CD8-positive, alpha-beta memory T cell (primary cell): ENCODE measurements at regions not wholly inside any gene's neighbourhood (a gene's known extent, or its start where the extent isn't known, plus 50 kb on each side); places are given as distances from the start of the nearest gene placed in this dataset.

Experiments used
- CTCF ChIA-PET: fragments of 350-600 bp; sonication (Branson Sonifier 250); formaldehyde crosslinking; loops from one replicate; lab custom pipeline; 2021; ENCODE audit warnings: antibody characterized with exemption; lab: Charles Lee
- POLR2A ChIA-PET: fragments of 350-600 bp; sonication (Branson Sonifier 250); formaldehyde crosslinking; loops from one replicate; lab custom pipeline; 2021; ENCODE audit warnings: antibody characterized with exemption; lab: Charles Lee
- DNase-seq, 5 donors: peaks; one replicate each; pipeline versions ENCODE4 v3.0.0 to v3.0.0-alpha.2; 2020 to 2022; ENCODE audit warnings: mixed read lengths in 1 of 5
- H3K27ac ChIP-seq: one replicate; pipeline ENCODE4 v1.7.0; 2013; ENCODE audit warnings: low read depth, mild to moderate bottlenecking, low read length, moderate library complexity
- H3K27me3 ChIP-seq: 2 replicates; pipeline ENCODE4 v1.7.0; 2013; ENCODE audit warnings: low read length, mild to moderate bottlenecking; ENCODE audit not compliant: insufficient read depth, poor library complexity, severe bottlenecking
- H3K36me3 ChIP-seq: 2 replicates; pipeline ENCODE4 v1.7.0; 2013; ENCODE audit warnings: mild to moderate bottlenecking, low read length, moderate library complexity; ENCODE audit not compliant: insufficient read depth
- H3K4me1 ChIP-seq: 2 replicates; pipeline ENCODE4 v1.7.0; 2013; ENCODE audit warnings: mild to moderate bottlenecking, low read length, moderate library complexity; ENCODE audit not compliant: insufficient read depth
- H3K4me3 ChIP-seq: 2 replicates; pipeline ENCODE4 v1.7.0; 2013; ENCODE audit warnings: mild to moderate bottlenecking, low read length
- H3K9me3 ChIP-seq: 2 replicates; pipeline ENCODE4 v1.7.0; 2013; ENCODE audit warnings: mild to moderate bottlenecking, low read length
- H3K27ac Mint-ChIP-seq, 8 donors: one replicate each; pipeline ENCODE4 v1.8.0; 2020 to 2021; ENCODE audit warnings: mixed read lengths in 8 of 8, mild to moderate bottlenecking in 6 of 8, inconsistent platforms in 3 of 8, moderate library complexity in 3 of 8
- H3K27me3 Mint-ChIP-seq, 2 donors: one replicate each; pipeline ENCODE4 v1.8.0; 2020 to 2021; ENCODE audit warnings: mixed read lengths in 2 of 2, mild to moderate bottlenecking in 1 of 2, moderate library complexity in 1 of 2
- H3K36me3 Mint-ChIP-seq, 3 donors: one replicate each; pipeline ENCODE4 v1.8.0; 2020 to 2021; ENCODE audit warnings: mixed read lengths in 3 of 3, inconsistent platforms in 1 of 3, mild to moderate bottlenecking in 1 of 3
- H3K4me1 Mint-ChIP-seq, 3 donors: one replicate each; pipeline ENCODE4 v1.8.0; 2020 to 2021; ENCODE audit warnings: mixed read lengths in 3 of 3, inconsistent platforms in 1 of 3, mild to moderate bottlenecking in 1 of 3
- H3K4me3 Mint-ChIP-seq, 7 donors: one replicate each; pipeline ENCODE4 v1.8.0; 2020 to 2021; ENCODE audit warnings: mixed read lengths in 7 of 7, mild to moderate bottlenecking in 6 of 7, moderate library complexity in 4 of 7, inconsistent platforms in 2 of 7
- H3K9me3 Mint-ChIP-seq, 5 donors: one replicate each; pipeline ENCODE4 v1.8.0; 2020 to 2022; ENCODE audit warnings: mixed read lengths in 5 of 5, mild to moderate bottlenecking in 3 of 5, moderate library complexity in 2 of 5, inconsistent platforms in 1 of 5

- POLR2A ChIA-PET, result no interaction called here
- no peaks in the 10 kb centered on the region for H3K27me3 ChIP-seq
- no peaks in the 10 kb centered on the region for H3K9me3 ChIP-seq
- Mint-ChIP-seq H3K4me3 (no peak overlapping the region), H3K27me3 (peaks cover 0 to 2% of the 10 kb centered on the region in 2 donors), H3K27ac (no peak overlapping the region), H3K4me1 (no peaks in the 10 kb centered on the region), H3K36me3 (no peaks in the 10 kb centered on the region), H3K9me3 (peaks cover 0 to 3% (median 0%) of the 10 kb centered on the region in 5 donors)
- H3K27ac ChIP-seq, result no peak overlapping the region
- no peaks in the 10 kb centered on the region for H3K4me1 ChIP-seq
- CTCF ChIA-PET, result no interaction called here
- H3K4me3 ChIP-seq, result no peak overlapping the region
- DNase-seq, result no peak
- H3K36me3 ChIP-seq, result no peaks in the 10 kb centered on the region
Observed at GRCh38 chr9:27851858-27852257, 278.6 kb upstream of the C9orf72 start.

- no peak for DNase-seq
- peaks cover 0 to 3% (median 0%) of the 10 kb centered on the region in 5 donors for H3K9me3 Mint-ChIP-seq
- peaks cover 0 to 2% of the 10 kb centered on the region in 2 donors for H3K27me3 Mint-ChIP-seq
- CTCF ChIA-PET, result no interaction called here
- H3K4me1 ChIP-seq, result no peaks in the 10 kb centered on the region
- no peak overlapping the region for H3K27ac ChIP-seq
- no peaks in the 10 kb centered on the region for H3K9me3 ChIP-seq
- H3K4me1 Mint-ChIP-seq, result no peaks in the 10 kb centered on the region
- H3K36me3 Mint-ChIP-seq, result no peaks in the 10 kb centered on the region
- POLR2A ChIA-PET, result no interaction called here
- no peak overlapping the region for H3K27ac Mint-ChIP-seq
- no peaks in the 10 kb centered on the region for H3K27me3 ChIP-seq
- no peak overlapping the region for H3K4me3 ChIP-seq
- no peak overlapping the region for H3K4me3 Mint-ChIP-seq
- no peaks in the 10 kb centered on the region for H3K36me3 ChIP-seq
Observed at GRCh38 chr9:27853529-27853928, 280.2 kb upstream of the C9orf72 start.

- Mint-ChIP-seq H3K27me3 (no peaks in the 10 kb centered on the region), H3K36me3 (no peaks in the 10 kb centered on the region), H3K9me3 (peaks cover 0 to 4% (median 0%) of the 10 kb centered on the region in 5 donors), H3K4me1 (no peaks in the 10 kb centered on the region), H3K27ac (no peak overlapping the region), H3K4me3 (no peak overlapping the region)
- H3K9me3 ChIP-seq, result no peaks in the 10 kb centered on the region
- no peaks in the 10 kb centered on the region for H3K36me3 ChIP-seq
- ChIA-PET CTCF (no interaction called here), POLR2A (no interaction called here)
- no peaks in the 10 kb centered on the region for H3K4me1 ChIP-seq
- no peak overlapping the region for H3K4me3 ChIP-seq
- H3K27me3 ChIP-seq, result no peaks in the 10 kb centered on the region
- H3K27ac ChIP-seq, result no peak overlapping the region
- DNase-seq, result no peak
Observed at GRCh38 chr9:27856054-27856453, 282.8 kb upstream of the C9orf72 start.

- Mint-ChIP-seq H3K27ac (no peak overlapping the region), H3K4me1 (no peaks in the 10 kb centered on the region), H3K27me3 (no peaks in the 10 kb centered on the region), H3K36me3 (no peaks in the 10 kb centered on the region), H3K4me3 (no peak overlapping the region), H3K9me3 (peaks cover 0 to 4% (median 0%) of the 10 kb centered on the region in 5 donors)
- DNase-seq, result no peak
- H3K36me3 ChIP-seq, result no peaks in the 10 kb centered on the region
- no peak overlapping the region for H3K27ac ChIP-seq
- H3K27me3 ChIP-seq, result no peaks in the 10 kb centered on the region
- no peaks in the 10 kb centered on the region for H3K9me3 ChIP-seq
- ChIA-PET POLR2A (no interaction called here), CTCF (no interaction called here)
- no peak overlapping the region for H3K4me3 ChIP-seq
- H3K4me1 ChIP-seq, result no peaks in the 10 kb centered on the region
Observed at GRCh38 chr9:27856748-27857147, 283.5 kb upstream of the C9orf72 start.

- Histone ChIP-seq H3K4me1 (no peaks in the 10 kb centered on the region), H3K4me3 (no peak overlapping the region), H3K36me3 (no peaks in the 10 kb centered on the region), H3K9me3 (no peaks in the 10 kb centered on the region), H3K27me3 (no peaks in the 10 kb centered on the region), H3K27ac (no peak overlapping the region)
- DNase-seq, result no peak
- no peaks in the 10 kb centered on the region for H3K27me3 Mint-ChIP-seq
- H3K36me3 Mint-ChIP-seq, result no peaks in the 10 kb centered on the region
- H3K27ac Mint-ChIP-seq, result no peak overlapping the region
- no peak overlapping the region for H3K4me3 Mint-ChIP-seq
- peaks cover 0 to 4% (median 0%) of the 10 kb centered on the region in 5 donors for H3K9me3 Mint-ChIP-seq
- POLR2A ChIA-PET, result no interaction called here
- no peaks in the 10 kb centered on the region for H3K4me1 Mint-ChIP-seq
- CTCF ChIA-PET, result no interaction called here
Observed at GRCh38 chr9:27861887-27862286, 288.6 kb upstream of the C9orf72 start.

- POLR2A ChIA-PET, result no interaction called here
Observed at GRCh38 chr9:27864644-27865438, 291.6 kb upstream of the C9orf72 start.

GRCh38 chr9:27866741-27867140 lies 293.5 kb upstream of the C9orf72 start:
- H3K36me3 Mint-ChIP-seq, result no peaks in the 10 kb centered on the region
- H3K4me3 Mint-ChIP-seq, result no peak overlapping the region
- Histone ChIP-seq H3K4me3 (no peak overlapping the region), H3K27me3 (no peaks in the 10 kb centered on the region), H3K27ac (no peak overlapping the region), H3K9me3 (no peaks in the 10 kb centered on the region), H3K4me1 (no peaks in the 10 kb centered on the region), H3K36me3 (no peaks in the 10 kb centered on the region)
- H3K9me3 Mint-ChIP-seq, result peaks cover 0 to 5% (median 0%) of the 10 kb centered on the region in 5 donors
- H3K27ac Mint-ChIP-seq, result no peak overlapping the region
- POLR2A ChIA-PET, result no interaction called here
- no peaks in the 10 kb centered on the region for H3K27me3 Mint-ChIP-seq
- CTCF ChIA-PET, result no interaction called here
- no peaks in the 10 kb centered on the region for H3K4me1 Mint-ChIP-seq
- DNase-seq, result no peak

More at GRCh38 chr9:27864644-27865438, 291.6 kb upstream of the C9orf72 start:
- H3K9me3 Mint-ChIP-seq, result peaks cover 0 to 10% (median 0%) of the 10 kb centered on the region in 5 donors
- H3K4me3 Mint-ChIP-seq, result no peak overlapping the region
- no peaks in the 10 kb centered on the region for H3K9me3 ChIP-seq
- no peaks in the 10 kb centered on the region for H3K27me3 Mint-ChIP-seq
- no peaks in the 10 kb centered on the region for H3K4me1 ChIP-seq
- no peak overlapping the region for H3K27ac Mint-ChIP-seq
- no peak for DNase-seq
- no peak overlapping the region for H3K27ac ChIP-seq
- no peaks in the 10 kb centered on the region for H3K27me3 ChIP-seq
- no peak overlapping the region for H3K4me3 ChIP-seq
- CTCF ChIA-PET, result no interaction called here
- no peaks in the 10 kb centered on the region for H3K4me1 Mint-ChIP-seq
- no peaks in the 10 kb centered on the region for H3K36me3 Mint-ChIP-seq
- no peaks in the 10 kb centered on the region for H3K36me3 ChIP-seq

- H3K4me1 Mint-ChIP-seq, result no peaks in the 10 kb centered on the region
- Histone ChIP-seq H3K4me1 (no peaks in the 10 kb centered on the region), H3K27ac (no peak overlapping the region), H3K9me3 (no peaks in the 10 kb centered on the region), H3K4me3 (no peak overlapping the region), H3K36me3 (no peaks in the 10 kb centered on the region), H3K27me3 (no peaks in the 10 kb centered on the region)
- no peak overlapping the region for H3K4me3 Mint-ChIP-seq
- no peaks in the 10 kb centered on the region for H3K27me3 Mint-ChIP-seq
- POLR2A ChIA-PET, result no interaction called here
- CTCF ChIA-PET, result no interaction called here
- no peak overlapping the region for H3K27ac Mint-ChIP-seq
- DNase-seq, result no peak
- no peaks in the 10 kb centered on the region for H3K36me3 Mint-ChIP-seq
- H3K9me3 Mint-ChIP-seq, result peaks cover 0 to 5% (median 1%) of the 10 kb centered on the region in 5 donors
Observed at GRCh38 chr9:27870404-27870803, 297.1 kb upstream of the C9orf72 start.
